Fibroblast of lung (primary cell): ENCODE measurements at regions not wholly inside any gene's neighbourhood (a gene's known extent, or its start where the extent isn't known, plus 50 kb on each side); places are given as distances from the start of the nearest gene placed in this dataset.

Experiments used
- DNase-seq, 2 donors: peaks; one replicate each; pipeline versions ENCODE4 v3.0.0 to v3.0.0-alpha.2; 2010; ENCODE audit warnings: low read depth in 2 of 2
- H2AFZ ChIP-seq: 2 replicates; pipeline ENCODE4 v1.5.1; 2012; ENCODE audit warnings: low read length, control low read depth, inconsistent platforms
- H3K27ac ChIP-seq: 2 replicates; pipeline ENCODE4 v1.5.1; 2011; ENCODE audit warnings: low read length, control low read depth; ENCODE audit not compliant: insufficient read depth
- H3K27me3 ChIP-seq: 2 replicates; pipeline ENCODE4 v1.5.1; 2011; ENCODE audit warnings: mild to moderate bottlenecking, low read length; ENCODE audit not compliant: control insufficient read depth, insufficient read depth
- H3K36me3 ChIP-seq: 2 replicates; pipeline ENCODE4 v1.5.1; 2011; ENCODE audit warnings: low read length; ENCODE audit not compliant: control insufficient read depth, insufficient read depth
- H3K4me1 ChIP-seq: 2 replicates; pipeline ENCODE4 v1.5.1; 2011; ENCODE audit warnings: low read length; ENCODE audit not compliant: control insufficient read depth, insufficient read depth; ENCODE audit errors: extremely low read depth
- H3K4me2 ChIP-seq: 2 replicates; pipeline ENCODE4 v1.5.1; 2011; ENCODE audit warnings: low read length, control low read depth; ENCODE audit not compliant: insufficient read depth; ENCODE audit errors: extremely low read depth
- H3K4me3 ChIP-seq, 4 experiments: fragments of 200-600 bp in 1 of 4; sonication (generic) in 1 of 4; replicated peaks in 1 of 4; 2 replicates each; pipeline ENCODE4 v1.5.1; 2011 to 2016; ENCODE audit warnings: low read length in 4 of 4, low read depth in 3 of 4, mild to moderate bottlenecking in 3 of 4, control low read depth in 2 of 4, inconsistent platforms in 1 of 4, mixed read lengths in 1 of 4; ENCODE audit not compliant: insufficient read depth in 1 of 4; ENCODE audit errors: control extremely low read depth in 1 of 4
- H3K79me2 ChIP-seq: 2 replicates; pipeline ENCODE4 v1.5.1; 2012; ENCODE audit warnings: mild to moderate bottlenecking, low read length, inconsistent platforms; ENCODE audit not compliant: control insufficient read depth, insufficient read depth
- H3K9ac ChIP-seq: 2 replicates; pipeline ENCODE4 v1.5.1; 2011; ENCODE audit warnings: mild to moderate bottlenecking, low read length, control low read depth; ENCODE audit not compliant: insufficient read depth
- H3K9me3 ChIP-seq: 2 replicates; pipeline ENCODE4 v1.5.1; 2012; ENCODE audit warnings: low read depth, low read length; ENCODE audit not compliant: control insufficient read depth, insufficient read depth
- H4K20me1 ChIP-seq: 2 replicates; pipeline ENCODE4 v1.5.1; 2011; ENCODE audit warnings: low read length; ENCODE audit not compliant: control insufficient read depth, insufficient read depth; ENCODE audit errors: extremely low read depth
- EZH2 ChIP-seq: IDR thresholded peaks from 2 replicates; pipeline ENCODE4 v1.5.1; 2012; ENCODE audit warnings: low read length, control low read depth, mild to moderate bottlenecking; ENCODE audit errors: missing control alignments
- TF ChIP-seq, protein P1 (sequence below), 2 donors: IDR thresholded peaks in 1 of 2; conservative IDR thresholded peaks in 1 of 2; 1 replicate in 1 of 2; 2 replicates in 1 of 2; pipeline ENCODE4 v1.5.1; 2011 to 2012; ENCODE audit warnings: low read length in 2 of 2, control low read depth in 1 of 2, inconsistent platforms in 1 of 2, low read depth in 1 of 2, mild to moderate bottlenecking in 1 of 2

GRCh38 chr20:40258931-40259330 lies 430.1 kb downstream of the MAFB start:
- no peak for DNase-seq
- Histone ChIP-seq H3K9me3 (no peaks in the 10 kb centered on the region), H3K9ac (no peak overlapping the region), H2AFZ (no peak overlapping the region), H3K79me2 (no peaks in the 10 kb centered on the region), H3K36me3 (no peaks in the 10 kb centered on the region), H3K27me3 (no peaks in the 10 kb centered on the region), H3K27ac (no peak overlapping the region), H3K4me2 (no peak overlapping the region), H3K4me3 (no peak overlapping the region), H4K20me1 (no peaks in the 10 kb centered on the region), H3K4me1 (no peaks in the 10 kb centered on the region)
- TF ChIP-seq, protein P1, sequence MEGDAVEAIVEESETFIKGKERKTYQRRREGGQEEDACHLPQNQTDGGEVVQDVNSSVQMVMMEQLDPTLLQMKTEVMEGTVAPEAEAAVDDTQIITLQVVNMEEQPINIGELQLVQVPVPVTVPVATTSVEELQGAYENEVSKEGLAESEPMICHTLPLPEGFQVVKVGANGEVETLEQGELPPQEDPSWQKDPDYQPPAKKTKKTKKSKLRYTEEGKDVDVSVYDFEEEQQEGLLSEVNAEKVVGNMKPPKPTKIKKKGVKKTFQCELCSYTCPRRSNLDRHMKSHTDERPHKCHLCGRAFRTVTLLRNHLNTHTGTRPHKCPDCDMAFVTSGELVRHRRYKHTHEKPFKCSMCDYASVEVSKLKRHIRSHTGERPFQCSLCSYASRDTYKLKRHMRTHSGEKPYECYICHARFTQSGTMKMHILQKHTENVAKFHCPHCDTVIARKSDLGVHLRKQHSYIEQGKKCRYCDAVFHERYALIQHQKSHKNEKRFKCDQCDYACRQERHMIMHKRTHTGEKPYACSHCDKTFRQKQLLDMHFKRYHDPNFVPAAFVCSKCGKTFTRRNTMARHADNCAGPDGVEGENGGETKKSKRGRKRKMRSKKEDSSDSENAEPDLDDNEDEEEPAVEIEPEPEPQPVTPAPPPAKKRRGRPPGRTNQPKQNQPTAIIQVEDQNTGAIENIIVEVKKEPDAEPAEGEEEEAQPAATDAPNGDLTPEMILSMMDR (conservative IDR thresholded peaks at IDR 0.05 in 1 of 2, IDR thresholded peaks at IDR 0.05 in 1 of 2; ENCODE audit: low read depth in 1 of 2, low read length in 2 of 2): no peak
- no peak for TF ChIP-seq EZH2

DNA sequence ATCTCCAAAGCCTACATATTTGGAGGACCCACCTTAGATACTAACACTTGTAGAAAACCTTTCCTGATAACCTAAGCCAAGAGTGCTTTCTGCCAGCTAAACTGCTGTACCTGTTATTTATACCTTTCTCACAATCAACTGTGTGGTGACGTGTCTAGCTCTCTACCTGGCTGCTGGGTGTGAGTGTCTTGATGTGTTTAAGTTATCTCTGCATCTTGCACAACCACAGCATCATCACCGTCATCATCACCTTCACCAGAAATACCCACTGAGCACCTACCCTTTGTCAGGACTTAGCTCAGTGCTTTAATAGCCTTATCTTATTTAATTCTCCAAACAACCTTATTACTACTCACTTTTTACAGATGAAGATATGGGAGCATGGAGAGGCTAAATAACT lies 431.3 kb downstream of the MAFB start:
- no peaks in the 10 kb centered on the region for H3K27me3 ChIP-seq
- H3K4me1 ChIP-seq: no peaks in the 10 kb centered on the region
- no peaks in the 10 kb centered on the region for H3K79me2 ChIP-seq
- H3K9ac ChIP-seq: no peak overlapping the region
- H3K4me2 ChIP-seq: no peak overlapping the region
- no peak for TF ChIP-seq EZH2
- TF ChIP-seq, protein P1 (conservative IDR thresholded peaks at IDR 0.05 in 1 of 2, IDR thresholded peaks at IDR 0.05 in 1 of 2; ENCODE audit: low read depth in 1 of 2, low read length in 2 of 2): no peak
- H2AFZ ChIP-seq: no peak overlapping the region
- no peak overlapping the region for H3K27ac ChIP-seq
- no peaks in the 10 kb centered on the region for H3K36me3 ChIP-seq
- no peak for DNase-seq
- no peak overlapping the region for H3K4me3 ChIP-seq
- H4K20me1 ChIP-seq: no peaks in the 10 kb centered on the region
- no peaks in the 10 kb centered on the region for H3K9me3 ChIP-seq

GRCh38 chr20:40255365-40255764 lies 433.7 kb downstream of the MAFB start:
- H3K4me2 ChIP-seq: no peak overlapping the region
- DNase-seq: peak in 1 of 2 donors; percentile 34
- no peak overlapping the region for H3K9ac ChIP-seq
- H3K9me3 ChIP-seq: no peaks in the 10 kb centered on the region
- no peaks in the 10 kb centered on the region for H3K36me3 ChIP-seq
- H3K79me2 ChIP-seq: no peaks in the 10 kb centered on the region
- H2AFZ ChIP-seq: no peak overlapping the region
- no peaks in the 10 kb centered on the region for H4K20me1 ChIP-seq
- H3K4me1 ChIP-seq: no peaks in the 10 kb centered on the region
- H3K27me3 ChIP-seq: no peaks in the 10 kb centered on the region
- H3K4me3 ChIP-seq: no peak overlapping the region
- TF ChIP-seq EZH2: no peak
- TF ChIP-seq, protein P1 (conservative IDR thresholded peaks at IDR 0.05 in 1 of 2, IDR thresholded peaks at IDR 0.05 in 1 of 2; ENCODE audit: low read depth in 1 of 2, low read length in 2 of 2): peak; percentile 15 to 22
- no peak overlapping the region for H3K27ac ChIP-seq
